Liver (tissue), 3 donors: ENCODE measurements at regions not wholly inside any gene's neighbourhood (a gene's known extent, or its start where the extent isn't known, plus 50 kb on each side); places are given as distances from the start of the nearest gene placed in this dataset.

Experiments used
- FOXA1 ChIP-seq: IDR thresholded peaks from 2 replicates; pipeline ENCODE4 v1.6.1; 2016; ENCODE audit warnings: antibody characterized with exemption
- GABPA ChIP-seq, 2 donors: IDR thresholded peaks in 1 of 2; conservative IDR thresholded peaks in 1 of 2; 2 replicates each; pipeline ENCODE4 v1.6.1; 2016; ENCODE audit warnings: antibody characterized with exemption in 2 of 2, mild to moderate bottlenecking in 1 of 2, moderate library complexity in 1 of 2
- HNF4A ChIP-seq, 2 donors: conservative IDR thresholded peaks; 2 replicates each; pipeline ENCODE4 v1.6.1; 2016; ENCODE audit warnings: antibody characterized with exemption in 2 of 2, mild to moderate bottlenecking in 2 of 2
- JUND ChIP-seq, 2 donors: IDR thresholded peaks; 2 replicates each; pipeline ENCODE4 v1.6.1; 2016; ENCODE audit warnings: antibody characterized with exemption in 2 of 2
- RAD21 ChIP-seq, 2 donors: IDR thresholded peaks; 2 replicates each; pipeline ENCODE4 v1.6.1; 2016; ENCODE audit warnings: antibody characterized with exemption in 2 of 2, mild to moderate bottlenecking in 2 of 2
- SP1 ChIP-seq: IDR thresholded peaks from 2 replicates; pipeline ENCODE4 v1.6.1; 2018; ENCODE audit warnings: antibody characterized with exemption, mild to moderate bottlenecking
- TAF1 ChIP-seq: conservative IDR thresholded peaks from 2 replicates; pipeline ENCODE4 v1.6.1; 2016; ENCODE audit warnings: antibody characterized with exemption, mild to moderate bottlenecking
- YY1 ChIP-seq: IDR thresholded peaks from 2 replicates; pipeline ENCODE4 v1.6.1; 2016; ENCODE audit warnings: antibody characterized with exemption, mild to moderate bottlenecking
- TF ChIP-seq, protein P1 (sequence below): fragments of 150-350 bp; IDR thresholded peaks from 2 replicates; pipeline ENCODE4 v1.5.1; 2017; ENCODE audit warnings: improper control_type of control experiment, low read depth, low read length; ENCODE audit not compliant: missing input control
- TF ChIP-seq, protein P2 (sequence below): IDR thresholded peaks from 2 replicates; pipeline ENCODE4 v1.6.1; 2016; ENCODE audit warnings: antibody characterized with exemption
- TF ChIP-seq, protein P3 (sequence below): IDR thresholded peaks from 2 replicates; pipeline ENCODE4 v1.6.1; 2016; ENCODE audit warnings: antibody characterized with exemption, mild to moderate bottlenecking
- TF ChIP-seq, protein P4 (sequence below): IDR thresholded peaks from 2 replicates; pipeline ENCODE4 v1.6.1; 2016; ENCODE audit warnings: antibody characterized with exemption
- TF ChIP-seq, protein P5 (sequence below): IDR thresholded peaks from 2 replicates; pipeline ENCODE4 v1.6.1; 2016; ENCODE audit warnings: antibody characterized with exemption
- donor health status: healthy.
- donor health status: healthy.

DNA sequence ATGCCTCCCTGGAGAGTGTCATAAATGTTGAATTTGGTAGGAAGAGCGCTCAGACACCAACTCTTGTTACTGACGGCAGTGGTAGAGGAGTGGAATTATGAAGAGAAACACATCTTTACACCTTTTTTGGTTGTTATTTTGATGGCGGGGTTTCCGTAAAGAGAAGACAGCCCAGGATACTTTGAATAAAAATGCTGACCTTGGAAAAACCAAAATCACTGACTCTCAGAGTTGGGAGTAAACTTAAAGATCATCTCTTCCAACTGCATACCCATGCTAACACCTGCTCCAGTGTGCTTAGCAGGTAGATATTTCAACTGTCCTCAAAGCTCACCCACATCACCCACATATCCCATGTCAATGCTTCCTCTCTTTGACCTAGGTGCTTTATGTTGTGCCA lies 498.6 kb downstream of the LIG4 start:
- no peak for TF ChIP-seq SP1
- TF ChIP-seq, protein P1, sequence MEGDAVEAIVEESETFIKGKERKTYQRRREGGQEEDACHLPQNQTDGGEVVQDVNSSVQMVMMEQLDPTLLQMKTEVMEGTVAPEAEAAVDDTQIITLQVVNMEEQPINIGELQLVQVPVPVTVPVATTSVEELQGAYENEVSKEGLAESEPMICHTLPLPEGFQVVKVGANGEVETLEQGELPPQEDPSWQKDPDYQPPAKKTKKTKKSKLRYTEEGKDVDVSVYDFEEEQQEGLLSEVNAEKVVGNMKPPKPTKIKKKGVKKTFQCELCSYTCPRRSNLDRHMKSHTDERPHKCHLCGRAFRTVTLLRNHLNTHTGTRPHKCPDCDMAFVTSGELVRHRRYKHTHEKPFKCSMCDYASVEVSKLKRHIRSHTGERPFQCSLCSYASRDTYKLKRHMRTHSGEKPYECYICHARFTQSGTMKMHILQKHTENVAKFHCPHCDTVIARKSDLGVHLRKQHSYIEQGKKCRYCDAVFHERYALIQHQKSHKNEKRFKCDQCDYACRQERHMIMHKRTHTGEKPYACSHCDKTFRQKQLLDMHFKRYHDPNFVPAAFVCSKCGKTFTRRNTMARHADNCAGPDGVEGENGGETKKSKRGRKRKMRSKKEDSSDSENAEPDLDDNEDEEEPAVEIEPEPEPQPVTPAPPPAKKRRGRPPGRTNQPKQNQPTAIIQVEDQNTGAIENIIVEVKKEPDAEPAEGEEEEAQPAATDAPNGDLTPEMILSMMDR, result no peak
- TF ChIP-seq, protein P2, sequence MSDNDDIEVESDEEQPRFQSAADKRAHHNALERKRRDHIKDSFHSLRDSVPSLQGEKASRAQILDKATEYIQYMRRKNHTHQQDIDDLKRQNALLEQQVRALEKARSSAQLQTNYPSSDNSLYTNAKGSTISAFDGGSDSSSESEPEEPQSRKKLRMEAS, result no peak
- TF ChIP-seq, protein P3, sequence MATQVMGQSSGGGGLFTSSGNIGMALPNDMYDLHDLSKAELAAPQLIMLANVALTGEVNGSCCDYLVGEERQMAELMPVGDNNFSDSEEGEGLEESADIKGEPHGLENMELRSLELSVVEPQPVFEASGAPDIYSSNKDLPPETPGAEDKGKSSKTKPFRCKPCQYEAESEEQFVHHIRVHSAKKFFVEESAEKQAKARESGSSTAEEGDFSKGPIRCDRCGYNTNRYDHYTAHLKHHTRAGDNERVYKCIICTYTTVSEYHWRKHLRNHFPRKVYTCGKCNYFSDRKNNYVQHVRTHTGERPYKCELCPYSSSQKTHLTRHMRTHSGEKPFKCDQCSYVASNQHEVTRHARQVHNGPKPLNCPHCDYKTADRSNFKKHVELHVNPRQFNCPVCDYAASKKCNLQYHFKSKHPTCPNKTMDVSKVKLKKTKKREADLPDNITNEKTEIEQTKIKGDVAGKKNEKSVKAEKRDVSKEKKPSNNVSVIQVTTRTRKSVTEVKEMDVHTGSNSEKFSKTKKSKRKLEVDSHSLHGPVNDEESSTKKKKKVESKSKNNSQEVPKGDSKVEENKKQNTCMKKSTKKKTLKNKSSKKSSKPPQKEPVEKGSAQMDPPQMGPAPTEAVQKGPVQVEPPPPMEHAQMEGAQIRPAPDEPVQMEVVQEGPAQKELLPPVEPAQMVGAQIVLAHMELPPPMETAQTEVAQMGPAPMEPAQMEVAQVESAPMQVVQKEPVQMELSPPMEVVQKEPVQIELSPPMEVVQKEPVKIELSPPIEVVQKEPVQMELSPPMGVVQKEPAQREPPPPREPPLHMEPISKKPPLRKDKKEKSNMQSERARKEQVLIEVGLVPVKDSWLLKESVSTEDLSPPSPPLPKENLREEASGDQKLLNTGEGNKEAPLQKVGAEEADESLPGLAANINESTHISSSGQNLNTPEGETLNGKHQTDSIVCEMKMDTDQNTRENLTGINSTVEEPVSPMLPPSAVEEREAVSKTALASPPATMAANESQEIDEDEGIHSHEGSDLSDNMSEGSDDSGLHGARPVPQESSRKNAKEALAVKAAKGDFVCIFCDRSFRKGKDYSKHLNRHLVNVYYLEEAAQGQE, result no peak
- no peak for TF ChIP-seq JUND (IDR thresholded peaks at IDR 0.05)
- TF ChIP-seq RAD21 (IDR thresholded peaks at IDR 0.05), result no peak
- no peak for TF ChIP-seq FOXA1
- TF ChIP-seq, protein P4, sequence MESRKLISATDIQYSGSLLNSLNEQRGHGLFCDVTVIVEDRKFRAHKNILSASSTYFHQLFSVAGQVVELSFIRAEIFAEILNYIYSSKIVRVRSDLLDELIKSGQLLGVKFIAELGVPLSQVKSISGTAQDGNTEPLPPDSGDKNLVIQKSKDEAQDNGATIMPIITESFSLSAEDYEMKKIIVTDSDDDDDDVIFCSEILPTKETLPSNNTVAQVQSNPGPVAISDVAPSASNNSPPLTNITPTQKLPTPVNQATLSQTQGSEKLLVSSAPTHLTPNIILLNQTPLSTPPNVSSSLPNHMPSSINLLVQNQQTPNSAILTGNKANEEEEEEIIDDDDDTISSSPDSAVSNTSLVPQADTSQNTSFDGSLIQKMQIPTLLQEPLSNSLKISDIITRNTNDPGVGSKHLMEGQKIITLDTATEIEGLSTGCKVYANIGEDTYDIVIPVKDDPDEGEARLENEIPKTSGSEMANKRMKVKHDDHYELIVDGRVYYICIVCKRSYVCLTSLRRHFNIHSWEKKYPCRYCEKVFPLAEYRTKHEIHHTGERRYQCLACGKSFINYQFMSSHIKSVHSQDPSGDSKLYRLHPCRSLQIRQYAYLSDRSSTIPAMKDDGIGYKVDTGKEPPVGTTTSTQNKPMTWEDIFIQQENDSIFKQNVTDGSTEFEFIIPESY, result no peak
- TF ChIP-seq, protein P5, sequence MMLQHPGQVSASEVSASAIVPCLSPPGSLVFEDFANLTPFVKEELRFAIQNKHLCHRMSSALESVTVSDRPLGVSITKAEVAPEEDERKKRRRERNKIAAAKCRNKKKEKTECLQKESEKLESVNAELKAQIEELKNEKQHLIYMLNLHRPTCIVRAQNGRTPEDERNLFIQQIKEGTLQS, result no peak
- no peak for TF ChIP-seq GABPA (IDR thresholded peaks at IDR 0.05 in 1 of 2, conservative IDR thresholded peaks at IDR 0.05 in 1 of 2)
- no peak for TF ChIP-seq HNF4A (conservative IDR thresholded peaks at IDR 0.05)
- TF ChIP-seq YY1, result no peak
- TF ChIP-seq TAF1, result no peak
